Tibial artery (tissue), 4 donors: ENCODE measurements at regions not wholly inside any gene's neighbourhood (a gene's known extent, or its start where the extent isn't known, plus 50 kb on each side); places are given as distances from the start of the nearest gene placed in this dataset.

Experiments used
- DNase-seq, 2 donors: peaks; one replicate each; pipeline ENCODE4 v3.0.0-alpha.2; 2019
- H3K27ac ChIP-seq, 2 donors: fragments of 200-600 bp; sonication (generic) in 1 of 2; 1 replicate in 1 of 2; 2 replicates in 1 of 2; pipeline ENCODE4 v1.5.1; 2018 to 2019; ENCODE audit warnings: mild to moderate bottlenecking in 1 of 2
- H3K27me3 ChIP-seq, 2 donors: fragments of 200-600 bp; sonication (generic) in 1 of 2; one replicate each; pipeline versions ENCODE4 v1.5.1 to v1.6.0; 2016 to 2019
- H3K36me3 ChIP-seq, 3 donors: fragments of 200-600 bp; sonication (generic) in 2 of 3; one replicate each; pipeline ENCODE4 v1.5.1; 2016 to 2019; ENCODE audit warnings: mild to moderate bottlenecking in 2 of 3
- H3K4me1 ChIP-seq, 4 donors: fragments of 200-600 bp; sonication (generic) in 2 of 4; 1 replicate in 3 of 4; 2 replicates in 1 of 4; pipeline ENCODE4 v1.5.1; 2016 to 2019
- H3K4me3 ChIP-seq, 2 donors: fragments of 200-600 bp; sonication (generic) in 1 of 2; 1 replicate in 1 of 2; 2 replicates in 1 of 2; pipeline ENCODE4 v1.5.1; 2018 to 2019; ENCODE audit warnings: mild to moderate bottlenecking in 2 of 2
- H3K9me3 ChIP-seq, 3 donors: fragments of 200-600 bp; sonication (generic) in 1 of 3; one replicate each; pipeline ENCODE4 v1.5.1; 2016 to 2019
- intact Hi-C: fragments of 100-400 bp; cut with DNase I; formaldehyde crosslinking; loops from one replicate; pipeline ENCODE4 v1.15.0; 2023; ENCODE audit warnings: low total_unique reads
- TF ChIP-seq, protein P1 (sequence below), 2 experiments: fragments of 200-600 bp in 1 of 2; fragments of 450-650 bp in 1 of 2; IDR thresholded peaks; one replicate each; pipeline ENCODE4 v1.5.1; 2017 to 2019; ENCODE audit warnings: antibody characterized with exemption in 2 of 2, mild to moderate bottlenecking in 1 of 2, moderate library complexity in 1 of 2

DNA sequence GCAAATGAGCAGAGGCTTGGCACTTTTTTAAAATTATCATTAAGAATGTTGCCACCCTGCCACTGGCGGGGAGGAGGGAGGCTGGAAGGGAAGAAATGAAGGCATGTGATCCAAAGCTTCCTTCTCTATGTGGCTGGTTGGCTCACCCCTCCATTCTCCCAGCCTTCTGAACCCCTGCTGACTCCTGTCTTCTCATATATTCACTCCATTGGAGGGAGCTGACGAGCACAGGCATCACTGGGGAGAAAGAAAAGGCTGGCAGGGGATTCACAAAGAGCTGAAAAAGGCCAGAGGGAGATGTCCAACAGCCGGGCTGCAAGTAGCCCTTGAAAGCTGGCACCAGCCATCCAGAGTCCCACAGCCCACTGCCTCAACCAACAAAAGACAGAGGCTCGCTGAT is 495.6 kb downstream of the BCOR start:
- no peaks in the 10 kb centered on the region for H3K36me3 ChIP-seq
- peaks cover 0 to 11% (median 6%) of the 10 kb centered on the region in 3 donors for H3K9me3 ChIP-seq
- TF ChIP-seq, protein P1, sequence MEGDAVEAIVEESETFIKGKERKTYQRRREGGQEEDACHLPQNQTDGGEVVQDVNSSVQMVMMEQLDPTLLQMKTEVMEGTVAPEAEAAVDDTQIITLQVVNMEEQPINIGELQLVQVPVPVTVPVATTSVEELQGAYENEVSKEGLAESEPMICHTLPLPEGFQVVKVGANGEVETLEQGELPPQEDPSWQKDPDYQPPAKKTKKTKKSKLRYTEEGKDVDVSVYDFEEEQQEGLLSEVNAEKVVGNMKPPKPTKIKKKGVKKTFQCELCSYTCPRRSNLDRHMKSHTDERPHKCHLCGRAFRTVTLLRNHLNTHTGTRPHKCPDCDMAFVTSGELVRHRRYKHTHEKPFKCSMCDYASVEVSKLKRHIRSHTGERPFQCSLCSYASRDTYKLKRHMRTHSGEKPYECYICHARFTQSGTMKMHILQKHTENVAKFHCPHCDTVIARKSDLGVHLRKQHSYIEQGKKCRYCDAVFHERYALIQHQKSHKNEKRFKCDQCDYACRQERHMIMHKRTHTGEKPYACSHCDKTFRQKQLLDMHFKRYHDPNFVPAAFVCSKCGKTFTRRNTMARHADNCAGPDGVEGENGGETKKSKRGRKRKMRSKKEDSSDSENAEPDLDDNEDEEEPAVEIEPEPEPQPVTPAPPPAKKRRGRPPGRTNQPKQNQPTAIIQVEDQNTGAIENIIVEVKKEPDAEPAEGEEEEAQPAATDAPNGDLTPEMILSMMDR (IDR thresholded peaks at IDR 0.05): no peak
- H3K4me1 ChIP-seq: peaks cover 0 to 5% (median 0%) of the 10 kb centered on the region in 4 donors
- no peak overlapping the region for H3K27ac ChIP-seq
- intact Hi-C loops: no loop called here
- H3K27me3 ChIP-seq: no peaks in the 10 kb centered on the region
- no peak for DNase-seq
- no peak overlapping the region for H3K4me3 ChIP-seq

DNA sequence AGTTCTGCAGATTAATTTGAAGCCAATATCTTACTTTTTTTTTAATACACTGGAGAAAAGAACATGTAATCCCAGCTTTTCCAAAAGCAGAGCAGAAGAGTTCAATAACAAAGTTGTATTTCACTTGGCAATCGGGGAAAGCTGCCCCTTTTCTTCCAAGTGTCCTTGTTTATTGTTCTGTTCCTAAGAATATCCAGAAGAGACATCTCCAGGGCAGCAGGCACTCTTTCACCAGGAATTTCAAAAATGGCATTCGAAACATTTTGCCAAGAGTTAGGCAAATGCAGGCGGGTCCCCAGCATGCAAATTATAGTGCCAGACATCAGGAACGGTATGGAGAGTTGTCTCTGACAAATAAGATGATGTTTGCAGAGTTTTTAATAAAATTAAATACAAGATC is 494.5 kb downstream of the BCOR start:
- TF ChIP-seq, protein P1 (IDR thresholded peaks at IDR 0.05): no peak
- intact Hi-C loops: no loop called here
- Histone ChIP-seq H3K4me3 (no peak overlapping the region), H3K27me3 (no peaks in the 10 kb centered on the region), H3K4me1 (peaks cover 0 to 5% (median 0%) of the 10 kb centered on the region in 4 donors), H3K36me3 (no peaks in the 10 kb centered on the region), H3K9me3 (peaks cover 0 to 16% (median 7%) of the 10 kb centered on the region in 3 donors), H3K27ac (no peak overlapping the region)
- no peak for DNase-seq

DNA sequence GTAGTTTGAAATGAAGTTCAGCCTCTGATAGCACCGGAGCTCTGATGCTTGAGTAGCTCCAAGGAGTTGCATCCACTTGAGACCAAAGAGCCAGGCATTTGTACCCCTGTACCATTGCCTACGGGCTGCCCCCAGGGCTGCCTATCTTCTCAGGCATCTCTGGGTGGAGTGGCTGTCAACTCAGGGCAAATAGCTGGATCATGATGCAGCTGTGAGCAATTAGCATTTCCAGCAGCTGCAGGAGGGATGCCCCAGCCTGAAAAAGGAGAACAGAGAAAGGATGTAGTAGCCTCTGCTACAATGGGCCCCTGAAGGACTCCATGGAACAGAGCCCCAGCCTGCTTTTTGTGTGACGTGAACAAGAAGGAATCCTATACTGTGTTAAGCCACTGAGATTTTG is 492.6 kb downstream of the BCOR start:
- H3K27ac ChIP-seq: no peak overlapping the region
- intact Hi-C loops: no loop called here
- peaks cover 0 to 16% (median 7%) of the 10 kb centered on the region in 3 donors for H3K9me3 ChIP-seq
- H3K27me3 ChIP-seq: no peaks in the 10 kb centered on the region
- no peaks in the 10 kb centered on the region for H3K36me3 ChIP-seq
- peaks cover 0 to 5% (median 0%) of the 10 kb centered on the region in 4 donors for H3K4me1 ChIP-seq
- TF ChIP-seq, protein P1 (IDR thresholded peaks at IDR 0.05): no peak
- no peak overlapping the region for H3K4me3 ChIP-seq
- no peak for DNase-seq

DNA sequence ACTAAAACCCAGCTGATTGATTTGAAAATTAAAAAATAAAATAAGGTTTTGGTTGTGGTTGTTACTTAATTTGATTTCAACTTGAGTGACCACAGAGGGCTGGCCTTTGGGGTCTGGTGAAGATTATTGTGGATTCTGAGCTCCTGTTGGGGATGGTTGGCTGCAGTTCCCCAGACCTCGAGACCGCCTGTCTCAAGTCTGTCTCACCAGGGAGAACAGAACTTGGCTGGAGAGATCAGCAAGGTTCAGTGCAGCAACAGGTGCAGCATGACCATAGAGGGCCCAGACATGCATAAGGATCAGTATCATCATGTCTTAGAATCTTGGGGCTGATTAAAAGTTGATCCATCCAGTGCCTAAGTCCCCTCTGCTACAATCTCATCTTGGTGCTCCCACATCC is 491.9 kb downstream of the BCOR start:
- TF ChIP-seq, protein P1 (IDR thresholded peaks at IDR 0.05): no peak
- H3K4me1 ChIP-seq: peaks cover 0 to 5% (median 0%) of the 10 kb centered on the region in 4 donors
- H3K36me3 ChIP-seq: no peaks in the 10 kb centered on the region
- intact Hi-C loops: no loop called here
- H3K9me3 ChIP-seq: peaks cover 0 to 16% (median 7%) of the 10 kb centered on the region in 3 donors
- no peak overlapping the region for H3K4me3 ChIP-seq
- H3K27me3 ChIP-seq: no peaks in the 10 kb centered on the region
- H3K27ac ChIP-seq: no peak overlapping the region
- DNase-seq: no peak

DNA sequence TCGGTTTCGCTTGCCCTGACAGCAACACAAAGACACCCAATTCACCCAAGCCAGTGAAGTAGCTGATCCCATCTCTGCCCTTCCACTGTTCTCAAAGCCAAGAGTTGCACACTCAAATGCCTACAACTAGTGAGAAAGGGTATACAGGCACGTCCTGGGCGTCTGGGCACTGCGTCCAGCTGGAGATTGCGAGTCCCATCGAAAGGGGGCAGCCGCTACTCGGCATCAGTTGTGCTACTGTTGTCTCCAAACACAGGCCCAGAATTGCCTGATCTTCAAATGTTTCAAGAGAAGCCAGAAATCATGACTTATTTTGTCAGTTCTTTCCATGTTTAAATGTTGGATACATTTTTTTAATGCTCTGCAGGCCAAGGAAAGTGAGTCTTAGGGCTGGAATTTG is 487.8 kb downstream of the BCOR start:
- Histone ChIP-seq H3K4me3 (no peak overlapping the region), H3K27ac (no peak overlapping the region), H3K9me3 (peaks cover 0 to 16% (median 7%) of the 10 kb centered on the region in 3 donors), H3K36me3 (no peaks in the 10 kb centered on the region), H3K4me1 (peaks cover 0 to 17% (median 15%) of the 10 kb centered on the region in 4 donors), H3K27me3 (no peaks in the 10 kb centered on the region)
- intact Hi-C loops: no loop called here
- TF ChIP-seq, protein P1 (IDR thresholded peaks at IDR 0.05): no peak
- DNase-seq: no peak

DNA sequence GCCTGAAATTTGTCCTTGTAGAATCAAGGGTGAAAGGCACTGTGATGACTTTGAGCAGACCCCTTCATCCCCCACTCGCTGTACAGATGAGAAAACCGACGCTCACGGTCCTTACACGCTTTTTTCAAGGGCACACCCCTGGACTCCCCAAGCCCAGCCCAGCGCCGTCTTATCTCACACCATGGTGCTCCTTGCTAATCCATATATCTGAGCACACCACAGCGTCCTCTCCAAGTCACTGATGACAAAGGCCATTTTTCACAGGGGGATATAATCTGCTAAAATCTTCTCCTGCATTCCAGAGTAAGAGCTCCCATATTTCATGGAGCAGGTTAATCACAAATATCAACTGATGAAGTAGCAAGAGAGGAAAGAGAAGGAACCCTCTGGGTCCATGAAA is 486.3 kb downstream of the BCOR start:
- no peaks in the 10 kb centered on the region for H3K36me3 ChIP-seq
- H3K27ac ChIP-seq: no peak overlapping the region
- H3K9me3 ChIP-seq: peaks cover 0 to 12% (median 7%) of the 10 kb centered on the region in 3 donors
- H3K27me3 ChIP-seq: no peaks in the 10 kb centered on the region
- H3K4me1 ChIP-seq: peaks cover 0 to 17% (median 15%) of the 10 kb centered on the region in 4 donors
- H3K4me3 ChIP-seq: no peak overlapping the region
- intact Hi-C loops: no loop called here
- TF ChIP-seq, protein P1 (IDR thresholded peaks at IDR 0.05): no peak
- no peak for DNase-seq
